Ishikawa (cell line): ENCODE measurements at regions not wholly inside any gene's neighbourhood (a gene's known extent, or its start where the extent isn't known, plus 50 kb on each side); places are given as distances from the start of the nearest gene placed in this dataset.

Experiments used
- CEBPB ChIP-seq: IDR thresholded peaks from 2 replicates; pipeline ENCODE4 v1.6.1; 2012
- CREB1 ChIP-seq: IDR thresholded peaks from 2 replicates; pipeline ENCODE4 v1.6.1; 2012; ENCODE audit warnings: low read depth
- EGR1 ChIP-seq: IDR thresholded peaks from 2 replicates; pipeline ENCODE4 v1.6.1; 2012
- EP300 ChIP-seq: IDR thresholded peaks from 2 replicates; pipeline ENCODE4 v1.6.1; 2012; ENCODE audit warnings: borderline replicate concordance
- FOXM1 ChIP-seq: IDR thresholded peaks from 2 replicates; pipeline ENCODE4 v1.6.1; 2012; ENCODE audit warnings: low read depth, borderline replicate concordance
- NFIC ChIP-seq: IDR thresholded peaks from 2 replicates; pipeline ENCODE4 v1.6.1; 2012
- RAD21 ChIP-seq: IDR thresholded peaks from 2 replicates; pipeline ENCODE4 v1.6.1; 2012; ENCODE audit warnings: low read depth
- TAF1 ChIP-seq: IDR thresholded peaks from 2 replicates; pipeline ENCODE4 v1.6.1; 2012; ENCODE audit warnings: low read depth, mild to moderate bottlenecking
- TCF12 ChIP-seq: IDR thresholded peaks from 2 replicates; pipeline ENCODE4 v1.6.1; 2012; ENCODE audit warnings: low read depth
- TEAD4 ChIP-seq: IDR thresholded peaks from 2 replicates; pipeline ENCODE4 v1.6.1; 2012
- USF1 ChIP-seq: IDR thresholded peaks from 2 replicates; pipeline ENCODE4 v1.6.1; 2012
- YY1 ChIP-seq: IDR thresholded peaks from 2 replicates; pipeline ENCODE4 v1.6.1; 2012; ENCODE audit warnings: low read depth
- ZBTB7A ChIP-seq: IDR thresholded peaks from 2 replicates; pipeline ENCODE4 v1.6.1; 2012; ENCODE audit warnings: low read depth
- TF ChIP-seq, protein P1 (sequence below): IDR thresholded peaks from 2 replicates; pipeline ENCODE4 v1.6.1; 2012
- TF ChIP-seq, protein P2 (sequence below): IDR thresholded peaks from 2 replicates; pipeline ENCODE4 v1.6.1; 2012; ENCODE audit warnings: low read depth, mild to moderate bottlenecking

DNA sequence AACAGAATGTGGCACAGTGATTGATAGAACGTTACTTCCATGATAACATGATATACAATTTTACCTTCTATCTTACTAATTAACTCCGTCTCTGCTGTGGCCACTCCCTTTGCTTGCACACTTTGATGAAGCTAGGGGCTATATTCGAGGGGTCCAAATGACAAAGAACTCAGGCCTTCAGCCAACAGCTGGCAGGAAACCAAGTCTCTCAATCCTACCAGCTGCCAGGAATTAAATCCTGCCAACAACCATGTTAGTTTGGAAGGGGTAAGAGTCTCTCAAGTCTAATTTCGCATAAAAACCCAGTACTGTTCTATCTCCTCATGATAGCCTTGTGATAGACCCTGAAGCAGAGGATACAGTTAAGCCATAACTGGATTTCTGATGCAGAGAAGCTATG is 1122.9 kb upstream of the PCDH10 start:
- TF ChIP-seq FOXM1 (no peak), USF1 (no peak), NFIC (no peak), TCF12 (no peak), RAD21 (no peak), EP300 (no peak), TAF1 (no peak), TEAD4 (no peak), EGR1 (no peak)
- TF ChIP-seq, protein P1, sequence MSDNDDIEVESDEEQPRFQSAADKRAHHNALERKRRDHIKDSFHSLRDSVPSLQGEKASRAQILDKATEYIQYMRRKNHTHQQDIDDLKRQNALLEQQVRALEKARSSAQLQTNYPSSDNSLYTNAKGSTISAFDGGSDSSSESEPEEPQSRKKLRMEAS: no peak

GRCh38 chr4:132026816-132027215 is 1122.3 kb upstream of the PCDH10 start:
- TF ChIP-seq CREB1 (no peak), YY1 (no peak), TAF1 (no peak), RAD21 (no peak), USF1 (no peak), NFIC (no peak)
- TF ChIP-seq, protein P1: no peak
- TF ChIP-seq, protein P2, sequence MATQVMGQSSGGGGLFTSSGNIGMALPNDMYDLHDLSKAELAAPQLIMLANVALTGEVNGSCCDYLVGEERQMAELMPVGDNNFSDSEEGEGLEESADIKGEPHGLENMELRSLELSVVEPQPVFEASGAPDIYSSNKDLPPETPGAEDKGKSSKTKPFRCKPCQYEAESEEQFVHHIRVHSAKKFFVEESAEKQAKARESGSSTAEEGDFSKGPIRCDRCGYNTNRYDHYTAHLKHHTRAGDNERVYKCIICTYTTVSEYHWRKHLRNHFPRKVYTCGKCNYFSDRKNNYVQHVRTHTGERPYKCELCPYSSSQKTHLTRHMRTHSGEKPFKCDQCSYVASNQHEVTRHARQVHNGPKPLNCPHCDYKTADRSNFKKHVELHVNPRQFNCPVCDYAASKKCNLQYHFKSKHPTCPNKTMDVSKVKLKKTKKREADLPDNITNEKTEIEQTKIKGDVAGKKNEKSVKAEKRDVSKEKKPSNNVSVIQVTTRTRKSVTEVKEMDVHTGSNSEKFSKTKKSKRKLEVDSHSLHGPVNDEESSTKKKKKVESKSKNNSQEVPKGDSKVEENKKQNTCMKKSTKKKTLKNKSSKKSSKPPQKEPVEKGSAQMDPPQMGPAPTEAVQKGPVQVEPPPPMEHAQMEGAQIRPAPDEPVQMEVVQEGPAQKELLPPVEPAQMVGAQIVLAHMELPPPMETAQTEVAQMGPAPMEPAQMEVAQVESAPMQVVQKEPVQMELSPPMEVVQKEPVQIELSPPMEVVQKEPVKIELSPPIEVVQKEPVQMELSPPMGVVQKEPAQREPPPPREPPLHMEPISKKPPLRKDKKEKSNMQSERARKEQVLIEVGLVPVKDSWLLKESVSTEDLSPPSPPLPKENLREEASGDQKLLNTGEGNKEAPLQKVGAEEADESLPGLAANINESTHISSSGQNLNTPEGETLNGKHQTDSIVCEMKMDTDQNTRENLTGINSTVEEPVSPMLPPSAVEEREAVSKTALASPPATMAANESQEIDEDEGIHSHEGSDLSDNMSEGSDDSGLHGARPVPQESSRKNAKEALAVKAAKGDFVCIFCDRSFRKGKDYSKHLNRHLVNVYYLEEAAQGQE: no peak

DNA sequence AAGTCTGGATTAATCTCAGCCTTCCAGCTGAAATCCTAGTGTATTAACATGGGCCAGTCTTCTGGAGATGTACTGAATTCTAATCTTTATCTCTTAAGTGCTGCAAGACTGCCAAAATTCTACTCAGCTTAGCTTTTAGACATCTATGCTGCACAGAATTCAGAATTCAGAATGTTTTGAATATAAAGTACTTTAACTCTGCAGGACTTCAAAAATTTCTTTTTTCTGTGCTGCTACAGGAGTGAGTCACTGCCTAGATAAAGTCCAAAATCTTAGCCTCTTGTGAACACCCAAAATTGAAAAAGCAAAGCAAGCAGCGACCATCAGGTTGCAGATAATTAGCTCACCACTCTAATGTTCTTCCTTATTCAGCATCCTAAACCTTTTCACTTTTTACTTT is 1092.6 kb upstream of the PCDH10 start:
- no peak for TF ChIP-seq TEAD4
- no peak for TF ChIP-seq FOXM1
- no peak for TF ChIP-seq TAF1
- no peak for TF ChIP-seq YY1
- TF ChIP-seq, protein P2: no peak
- TF ChIP-seq TCF12: no peak
- TF ChIP-seq ZBTB7A: no peak
- TF ChIP-seq EGR1: no peak
- TF ChIP-seq NFIC: no peak
- TF ChIP-seq, protein P1: no peak
- TF ChIP-seq USF1: no peak
- TF ChIP-seq EP300: no peak
- no peak for TF ChIP-seq CREB1
- no peak for TF ChIP-seq CEBPB

DNA sequence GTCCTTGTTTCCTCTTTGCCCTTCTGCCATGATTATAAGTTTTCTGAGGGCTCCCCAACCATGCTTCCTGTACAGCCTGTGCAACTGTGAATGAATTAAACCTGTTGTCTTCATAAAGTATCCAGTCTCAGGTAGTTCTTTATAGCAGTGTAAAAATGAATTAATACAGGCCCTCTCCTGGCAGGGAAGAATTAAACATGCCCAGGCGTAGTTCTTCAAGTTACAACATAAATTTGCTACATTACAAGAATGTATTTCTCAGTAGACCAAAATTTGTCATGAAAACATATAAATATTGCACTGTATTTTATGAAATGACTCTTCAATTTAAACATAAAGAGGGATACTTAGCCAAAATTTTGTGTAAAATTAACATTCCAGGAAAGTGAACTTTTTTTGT is 1089.9 kb upstream of the PCDH10 start:
- TF ChIP-seq NFIC (no peak), TEAD4 (no peak), CREB1 (no peak), CEBPB (no peak), EP300 (no peak), TCF12 (no peak), RAD21 (no peak), YY1 (no peak), TAF1 (no peak)
- TF ChIP-seq, protein P1: no peak
- TF ChIP-seq, protein P2: no peak
